RWPE1 (cell line): ENCODE measurements at regions not wholly inside any gene's neighbourhood (a gene's known extent, or its start where the extent isn't known, plus 50 kb on each side); places are given as distances from the start of the nearest gene placed in this dataset.

Experiments used
- CTCF ChIA-PET: fragments of 350-600 bp; sonication (Branson Sonifier 250); formaldehyde crosslinking; extraction: SDS; loops from one replicate; lab custom pipeline; 2021; lab: Yijun Ruan, JAX
- POLR2A ChIA-PET: fragments of 400-600 bp; formaldehyde crosslinking; extraction: SDS; loops from one replicate; lab custom pipeline; 2020; ENCODE audit warnings: antibody characterized with exemption; ENCODE audit not compliant: low non-redundant PET; lab: Yijun Ruan, JAX
- DNase-seq: peaks from one replicate; pipeline ENCODE4 v3.0.0; 2012; ENCODE audit warnings: low spot score
- H3K27ac ChIP-seq: fragments of 450-650 bp; 2 replicates; pipeline ENCODE4 v1.5.1; 2017
- CTCF ChIP-seq: fragments of 450-650 bp; conservative IDR thresholded peaks from 2 replicates; pipeline ENCODE4 v1.5.1; 2017; ENCODE audit warnings: low read depth, mild to moderate bottlenecking

GRCh38 chr21:35288238-35288637 is 239.1 kb upstream of the RUNX1 start:
- no peak overlapping the region for H3K27ac ChIP-seq
- DNase-seq = no peak
- no peak for TF ChIP-seq CTCF
- CTCF ChIA-PET = no interaction called here
- POLR2A ChIA-PET = no interaction called here

- TF ChIP-seq CTCF = no peak
- DNase-seq = no peak
- no peak overlapping the region for H3K27ac ChIP-seq
- ChIA-PET CTCF (no interaction called here), POLR2A (no interaction called here)
Measured at GRCh38 chr21:35284199-35284598, 235.1 kb upstream of the RUNX1 start.

GRCh38 chr21:35282944-35283343 is 233.8 kb upstream of the RUNX1 start:
- ChIA-PET CTCF (no interaction called here), POLR2A (no interaction called here)
- DNase-seq = no peak
- H3K27ac ChIP-seq = no peak overlapping the region
- no peak for TF ChIP-seq CTCF

GRCh38 chr21:35281956-35282355 is 232.9 kb upstream of the RUNX1 start:
- POLR2A ChIA-PET = no interaction called here
- DNase-seq = no peak
- CTCF ChIA-PET = interaction anchor here (0.6 kb wide), 2 partner anchors 30 to 45 kb away, joined by 3 read pairs; no protein-coding TSS in a partner anchor

GRCh38 chr21:35280231-35280630 is 231.1 kb upstream of the RUNX1 start:
- no peak overlapping the region for H3K27ac ChIP-seq
- ChIA-PET POLR2A (no interaction called here), CTCF (interaction anchor here (0.6 kb wide), 3 partner anchors 49 to 981 kb away, joined by 3 to 6 read pairs (median 3); no protein-coding TSS in a partner anchor)
- no peak for DNase-seq
- TF ChIP-seq CTCF = no peak

More at GRCh38 chr21:35281956-35282355, 232.9 kb upstream of the RUNX1 start:
- no peak overlapping the region for H3K27ac ChIP-seq
- TF ChIP-seq CTCF = no peak

GRCh38 chr21:35275776-35276175 is 226.7 kb upstream of the RUNX1 start:
- H3K27ac ChIP-seq = no peak overlapping the region
- ChIA-PET POLR2A (no interaction called here), CTCF (interaction anchor here (0.7 kb wide), 1 partner anchor 232 kb away, joined by 3 read pairs; no protein-coding TSS in a partner anchor)
- DNase-seq = no peak
- no peak for TF ChIP-seq CTCF
